DMS153 treated with DMSO at 0.1 percent for 48 hours (cell line): ENCODE measurements at regions not wholly inside any gene's neighbourhood (a gene's known extent, or its start where the extent isn't known, plus 50 kb on each side); places are given as distances from the start of the nearest gene placed in this dataset.

ENCODE experiments used
- DNase-seq: peaks from one replicate; lab custom pipeline; 2025; ENCODE audit not compliant: unreplicated experiment; lab: John Stamatoyannopoulos, UW

DNA sequence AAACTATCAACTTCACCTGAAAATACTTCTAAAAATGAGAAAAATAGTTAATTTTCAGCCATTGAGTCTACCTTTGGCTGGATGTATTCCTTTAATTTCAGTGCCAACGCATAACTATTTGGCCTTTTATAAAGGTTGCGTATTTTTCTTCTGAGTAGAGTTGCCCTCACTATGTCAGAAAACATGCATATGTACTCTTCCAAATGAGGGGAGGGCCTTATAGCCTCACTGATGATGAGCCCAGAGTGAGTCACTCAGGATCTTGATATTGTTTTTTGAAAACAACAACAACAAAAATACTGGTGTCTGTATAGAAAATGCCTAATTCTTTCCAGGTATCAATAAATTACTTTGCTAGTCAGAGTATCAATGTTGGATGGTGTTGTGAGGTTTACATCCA lies 349.3 kb downstream of the FBXO8 start:
- DNase-seq: no peak

DNA sequence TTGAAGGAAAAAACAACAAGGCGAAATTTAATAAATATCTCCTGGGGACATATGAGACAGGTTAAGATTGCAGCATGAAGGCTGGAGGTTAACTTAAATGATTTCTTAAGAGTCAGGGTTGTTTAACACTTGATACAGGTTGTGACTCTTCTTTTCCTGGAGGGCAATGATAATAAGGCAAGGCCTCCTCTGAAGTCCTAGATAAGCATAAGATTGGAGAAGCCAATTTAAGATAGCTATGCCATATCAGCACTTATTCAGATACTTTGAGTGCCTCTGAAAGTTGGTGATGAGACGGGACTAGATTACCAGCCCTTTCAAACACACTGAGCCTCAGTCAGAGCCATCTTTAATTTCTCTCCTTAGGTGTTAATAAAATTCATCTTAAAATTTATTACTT lies 350.8 kb downstream of the FBXO8 start:
- no peak for DNase-seq

DNA sequence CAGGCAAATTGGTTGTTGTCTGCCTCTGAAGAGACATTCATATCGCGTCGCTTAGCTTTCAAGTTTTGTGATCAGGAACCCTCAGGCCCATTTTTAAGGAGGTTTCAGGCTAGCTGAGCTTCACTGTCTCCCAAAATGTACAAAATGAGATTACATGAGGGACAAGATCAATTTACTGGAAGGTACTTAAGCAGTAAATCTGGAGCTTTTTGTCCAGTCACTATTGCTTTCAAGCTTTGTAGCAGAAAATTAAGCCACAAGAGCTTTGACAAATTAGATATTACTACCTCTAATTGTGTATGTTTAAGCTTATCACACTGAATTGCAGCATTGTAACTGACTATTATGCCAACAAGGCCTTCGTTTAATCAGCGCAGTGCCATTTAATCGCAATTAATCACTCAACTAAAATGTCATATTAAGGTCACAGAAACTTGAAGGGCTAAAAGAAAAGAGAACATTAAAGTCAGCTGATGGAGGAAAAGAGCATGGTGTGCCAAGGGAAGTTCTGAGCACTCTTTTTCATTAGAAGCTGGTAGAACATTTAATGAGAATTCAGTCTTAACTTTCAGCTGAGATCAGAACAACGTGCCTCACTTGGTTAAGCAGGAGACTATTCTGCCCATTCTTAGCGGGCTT lies 353.0 kb downstream of the FBXO8 start:
- no peak for DNase-seq

- no peak for DNase-seq
Measured at GRCh38 chr4:173929921-173930320, 353.5 kb downstream of the FBXO8 start.

GRCh38 chr4:173924561-173924960 lies 358.9 kb downstream of the FBXO8 start:
- DNase-seq: no peak

GRCh38 chr4:173919861-173920260 lies 363.6 kb downstream of the FBXO8 start:
- no peak for DNase-seq

GRCh38 chr4:173919196-173919595 lies 364.3 kb downstream of the FBXO8 start:
- no peak for DNase-seq

GRCh38 chr4:173917255-173917960 lies 366.1 kb downstream of the FBXO8 start:
- no peak for DNase-seq

- DNase-seq: no peak
Measured at GRCh38 chr4:173913496-173913895, 370.0 kb downstream of the FBXO8 start.

- DNase-seq: no peak
Measured at GRCh38 chr4:173912384-173912783, 371.1 kb downstream of the FBXO8 start.

- DNase-seq: no peak
Measured at GRCh38 chr4:173910891-173911290, 372.6 kb downstream of the FBXO8 start.

DNA sequence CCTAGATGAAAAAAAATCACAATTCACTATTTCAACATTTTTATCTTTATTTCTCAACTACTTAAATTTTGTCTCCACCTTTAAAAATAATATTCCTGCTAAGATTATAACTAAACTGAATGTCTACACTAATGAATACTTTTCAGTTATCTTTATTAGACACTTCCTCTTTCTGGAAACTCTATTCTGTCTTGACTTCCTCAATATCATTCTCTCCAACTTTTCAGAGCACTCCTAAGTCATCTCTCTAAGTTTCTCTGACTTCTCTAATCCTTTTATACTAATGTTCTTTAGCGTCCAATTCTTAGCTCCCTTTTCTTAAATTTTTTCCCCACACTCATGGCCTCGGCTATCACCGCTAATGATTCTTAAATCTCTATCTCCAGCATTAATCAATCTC lies 374.2 kb downstream of the FBXO8 start:
- no peak for DNase-seq

DNA sequence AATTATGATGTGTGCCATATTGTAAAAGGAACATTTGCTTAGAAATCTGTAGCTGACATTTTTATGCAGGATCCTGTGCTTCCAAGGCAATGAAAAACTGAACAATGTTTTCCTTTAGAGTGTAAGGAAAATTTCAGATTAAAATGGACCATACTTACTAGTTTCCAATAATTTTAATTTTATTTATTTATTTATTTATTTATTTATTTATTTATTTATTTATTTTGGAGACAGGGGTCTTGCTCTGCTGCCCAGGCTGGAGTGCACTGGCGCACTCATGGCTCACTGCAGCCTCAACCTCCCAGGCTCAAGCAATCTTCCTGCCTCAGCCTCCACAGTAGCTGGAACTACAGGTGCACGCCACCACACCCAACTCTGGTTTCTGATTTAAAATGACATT lies 369.8 kb upstream of the HAND2 start:
- no peak for DNase-seq

DNA sequence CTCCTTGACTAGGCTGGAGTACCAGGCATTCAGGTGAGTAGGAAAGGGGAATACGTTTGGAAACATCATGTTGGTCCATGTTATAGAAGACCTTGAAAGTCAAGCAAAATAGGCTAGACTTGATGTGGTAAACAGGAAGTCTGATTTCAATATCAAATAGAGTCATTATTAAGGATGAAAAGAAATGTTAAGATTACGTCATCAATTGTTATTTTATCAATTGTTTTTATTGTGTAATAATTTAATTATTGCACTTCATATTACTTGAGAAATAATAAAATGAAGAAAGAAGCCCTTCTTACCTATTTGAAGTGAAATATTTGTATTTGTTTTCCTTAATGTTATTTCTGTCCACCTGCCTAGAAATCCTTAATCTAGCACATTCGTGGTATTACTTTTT lies 361.0 kb upstream of the HAND2 start:
- no peak for DNase-seq

DNA sequence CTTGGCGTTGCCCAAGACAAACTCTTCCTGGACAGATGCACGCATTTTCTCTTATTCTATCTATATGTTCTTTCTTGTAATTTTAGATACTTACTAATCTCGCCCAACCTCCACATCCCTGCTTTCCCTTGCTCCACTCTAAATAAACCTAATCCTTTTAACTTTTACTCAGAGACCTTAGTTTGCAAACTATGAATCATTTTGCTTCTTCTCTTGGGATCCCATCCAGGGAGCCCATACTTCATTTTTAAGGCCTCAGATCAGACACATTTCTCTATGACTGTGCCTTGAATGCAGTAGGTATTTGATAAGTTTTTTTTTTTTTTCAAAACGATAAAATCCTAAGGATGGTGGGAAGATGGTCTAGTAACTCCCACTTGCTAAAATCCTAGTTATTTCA lies 353.8 kb upstream of the HAND2 start:
- no peak for DNase-seq

DNA sequence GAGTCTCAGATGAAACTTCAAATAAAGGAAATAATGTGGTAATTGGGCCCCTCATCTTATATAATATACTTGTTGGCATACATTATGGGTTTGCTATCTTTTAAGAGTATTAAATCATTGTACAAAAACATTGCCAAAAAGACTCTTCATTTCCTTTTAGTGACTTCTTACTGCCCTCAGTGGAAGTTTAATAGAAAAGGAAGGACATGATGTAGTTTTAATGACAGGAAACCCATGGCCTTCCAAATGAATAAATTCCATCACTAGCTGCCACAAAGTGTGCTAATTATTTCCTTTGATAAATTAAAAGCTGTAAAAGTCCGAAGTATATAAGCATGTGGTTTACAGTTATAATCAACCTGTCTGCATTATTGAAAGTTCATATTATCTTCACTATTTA lies 350.9 kb upstream of the HAND2 start:
- DNase-seq: no peak

- no peak for DNase-seq
Measured at GRCh38 chr4:173879509-173879908, 349.5 kb upstream of the HAND2 start.

DNA sequence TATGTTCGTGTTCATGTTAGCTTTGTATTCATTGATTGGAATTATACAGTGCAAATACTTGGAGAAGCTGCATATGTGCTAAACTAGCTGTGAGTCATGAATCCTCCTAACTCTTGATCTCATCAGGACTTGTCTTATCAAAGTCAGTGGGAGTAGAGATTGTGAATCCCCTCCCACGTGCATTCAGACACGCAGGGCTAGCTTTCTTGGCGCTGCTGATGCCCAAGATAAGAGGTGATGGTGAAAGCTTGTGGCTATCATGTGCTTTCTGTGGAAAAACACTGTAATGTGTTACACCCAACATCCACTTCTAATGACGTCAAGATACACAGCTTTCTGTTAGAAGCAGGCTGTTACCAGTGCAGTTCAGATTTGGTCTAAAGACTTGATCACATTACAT lies 348.7 kb upstream of the HAND2 start:
- no peak for DNase-seq

- no peak for DNase-seq
Measured at GRCh38 chr4:173871643-173872042, 341.6 kb upstream of the HAND2 start.

DNA sequence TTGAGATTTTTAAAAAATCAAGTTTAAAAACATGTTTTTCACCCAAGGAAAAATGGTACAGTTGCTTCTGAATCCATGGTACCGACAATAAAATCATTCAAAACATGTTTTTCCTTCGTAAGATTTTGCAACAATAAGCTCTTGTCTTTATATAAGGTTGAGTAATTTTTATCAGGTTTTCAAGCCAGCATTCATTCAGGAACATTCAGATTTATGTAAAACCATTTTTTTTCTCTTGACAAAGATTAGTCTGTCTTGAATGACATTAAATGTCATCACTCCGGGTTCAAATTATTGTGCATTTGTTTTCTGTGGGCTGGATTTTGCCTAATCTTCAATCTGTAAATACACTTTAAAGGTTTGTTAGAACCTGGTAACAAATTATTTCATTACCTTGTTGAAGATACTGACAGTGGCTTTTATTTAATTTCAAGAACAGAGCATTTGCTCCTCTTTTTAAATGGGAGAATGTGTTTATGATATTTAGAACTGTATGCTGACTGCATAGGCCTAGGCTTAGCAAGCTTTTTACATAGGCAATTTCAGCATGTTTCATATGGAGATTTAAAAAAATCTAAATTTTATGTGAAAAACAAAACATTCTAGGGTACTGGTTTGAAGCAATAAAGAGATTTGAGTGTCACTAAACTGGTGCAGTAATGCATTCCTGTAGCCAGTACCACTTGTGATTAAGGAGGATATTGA lies 336.4 kb upstream of the HAND2 start:
- no peak for DNase-seq

- DNase-seq: no peak
Measured at GRCh38 chr4:173862754-173863153, 332.7 kb upstream of the HAND2 start.

DNA sequence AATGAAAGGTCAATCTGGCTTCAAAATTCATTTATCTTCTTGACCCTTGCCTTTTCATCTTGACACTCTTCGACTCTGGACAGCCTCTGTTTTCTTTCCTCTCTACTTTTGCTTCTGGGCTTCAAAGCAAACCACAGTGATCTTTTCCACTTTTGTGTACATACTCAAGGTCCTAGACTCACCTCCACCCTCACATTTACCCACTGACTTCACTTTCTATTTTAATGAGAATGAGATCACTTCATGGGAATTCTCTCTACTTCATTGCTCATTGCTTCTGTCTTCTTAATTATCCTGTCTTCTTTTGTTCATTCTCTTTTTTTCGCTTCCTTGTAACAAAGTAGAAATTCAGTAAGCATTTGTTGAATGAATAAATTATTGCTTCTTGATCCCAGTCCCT lies 330.1 kb upstream of the HAND2 start:
- no peak for DNase-seq
